OCI-LY7 (cell line): ENCODE measurements at regions not wholly inside any gene's neighbourhood (a gene's known extent, or its start where the extent isn't known, plus 50 kb on each side); places are given as distances from the start of the nearest gene placed in this dataset.

Experiments
- CTCF ChIP-seq: fragments of 200-600 bp; sonication (generic); conservative IDR thresholded peaks from 2 replicates; pipeline ENCODE4 v1.5.1; 2014; ENCODE audit warnings: mild to moderate bottlenecking, antibody characterized with exemption, low read length, moderate library complexity, mixed read lengths
- EZH2phosphoT487 ChIP-seq: fragments of 200-600 bp; sonication (generic); IDR thresholded peaks from 2 replicates; pipeline ENCODE4 v1.6.1; 2018; ENCODE audit warnings: low read depth, borderline replicate concordance, mild to moderate bottlenecking, mixed run types, antibody characterized with exemption, low read length, moderate library complexity, mixed read lengths

GRCh38 chr1:176315519-176316220 is 108.6 kb upstream of the COP1 start:
- TF ChIP-seq CTCF: no peak
- TF ChIP-seq EZH2phosphoT487: no peak
